ENCODE measurements at regions not wholly inside any gene's neighbourhood (a gene's known extent, or its start where the extent isn't known, plus 50 kb on each side); places are given as distances from the start of the nearest gene placed in this dataset.

- no peak for TF ChIP-seq CTCF (IDR thresholded peaks at IDR 0.05)
- no peak for TF ChIP-seq POLR2A (IDR thresholded peaks at IDR 0.05; ENCODE audit: low read length)
- TF ChIP-seq RAD21 (conservative IDR thresholded peaks at IDR 0.05 in 1 of 2, IDR thresholded peaks at IDR 0.05 in 1 of 2), result no peak
- TF ChIP-seq KDM1A (IDR thresholded peaks at IDR 0.05; ENCODE audit: low read depth), result no peak
- no peak for TF ChIP-seq MYC (IDR thresholded peaks at IDR 0.05; ENCODE audit: borderline replicate concordance, low read length)
- TF ChIP-seq HOXB5 (CRISPR knock-in tag; IDR thresholded peaks at IDR 0.05), result no peak
- TF ChIP-seq SMC3 (IDR thresholded peaks at IDR 0.05), result no peak
- no peak for TF ChIP-seq POLR2AphosphoS2 (conservative IDR thresholded peaks at IDR 0.05; ENCODE audit: low read length)
- TF ChIP-seq EHMT2 (IDR thresholded peaks at IDR 0.05; ENCODE audit: low read depth), result no peak
- TF ChIP-seq MAX (IDR thresholded peaks at IDR 0.05), result no peak
Observed at GRCh38 chr9:13948037-13948436, 365.9 kb downstream of the NFIB start.

Measured in A549 (cell line).